Neural progenitor cell (in vitro differentiated cells): ENCODE measurements at regions not wholly inside any gene's neighbourhood (a gene's known extent, or its start where the extent isn't known, plus 50 kb on each side); places are given as distances from the start of the nearest gene placed in this dataset.

ENCODE experiments used
- EZH2 ChIP-seq: fragments of 200-600 bp; sonication (generic); IDR thresholded peaks from 2 replicates; pipeline ENCODE4 v1.6.1; 2017; ENCODE audit warnings: antibody characterized with exemption, mild to moderate bottlenecking, moderate library complexity
- TF ChIP-seq, protein P1 (sequence below): fragments of 200-600 bp; sonication (generic); IDR thresholded peaks from 2 replicates; pipeline ENCODE4 v1.5.1; 2017; ENCODE audit warnings: antibody characterized with exemption, mild to moderate bottlenecking

DNA sequence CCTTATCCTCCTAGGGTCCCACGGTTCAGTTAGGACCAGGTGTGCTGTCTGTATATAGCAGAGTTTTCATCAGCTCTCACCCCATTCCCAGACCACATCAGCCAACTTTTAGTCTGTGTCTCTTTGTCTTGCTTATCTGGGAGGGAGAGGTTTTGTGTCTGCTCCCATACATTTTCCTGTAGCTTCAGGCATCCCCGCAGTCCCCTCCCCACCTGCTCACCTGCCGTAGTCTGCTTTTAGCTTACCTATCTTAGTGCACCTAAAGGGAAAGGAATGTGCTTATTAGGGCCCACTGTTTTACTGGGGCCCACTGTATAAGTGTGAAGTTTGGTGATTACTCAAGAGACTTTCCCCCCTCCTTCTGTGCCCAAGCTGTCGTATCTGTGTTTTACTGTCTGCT lies 225.1 kb downstream of the PLA2G4A start:
- TF ChIP-seq, protein P1, sequence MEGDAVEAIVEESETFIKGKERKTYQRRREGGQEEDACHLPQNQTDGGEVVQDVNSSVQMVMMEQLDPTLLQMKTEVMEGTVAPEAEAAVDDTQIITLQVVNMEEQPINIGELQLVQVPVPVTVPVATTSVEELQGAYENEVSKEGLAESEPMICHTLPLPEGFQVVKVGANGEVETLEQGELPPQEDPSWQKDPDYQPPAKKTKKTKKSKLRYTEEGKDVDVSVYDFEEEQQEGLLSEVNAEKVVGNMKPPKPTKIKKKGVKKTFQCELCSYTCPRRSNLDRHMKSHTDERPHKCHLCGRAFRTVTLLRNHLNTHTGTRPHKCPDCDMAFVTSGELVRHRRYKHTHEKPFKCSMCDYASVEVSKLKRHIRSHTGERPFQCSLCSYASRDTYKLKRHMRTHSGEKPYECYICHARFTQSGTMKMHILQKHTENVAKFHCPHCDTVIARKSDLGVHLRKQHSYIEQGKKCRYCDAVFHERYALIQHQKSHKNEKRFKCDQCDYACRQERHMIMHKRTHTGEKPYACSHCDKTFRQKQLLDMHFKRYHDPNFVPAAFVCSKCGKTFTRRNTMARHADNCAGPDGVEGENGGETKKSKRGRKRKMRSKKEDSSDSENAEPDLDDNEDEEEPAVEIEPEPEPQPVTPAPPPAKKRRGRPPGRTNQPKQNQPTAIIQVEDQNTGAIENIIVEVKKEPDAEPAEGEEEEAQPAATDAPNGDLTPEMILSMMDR: no peak
- TF ChIP-seq EZH2: no peak
